ENCODE measurements at regions not wholly inside any gene's neighbourhood (a gene's known extent, or its start where the extent isn't known, plus 50 kb on each side); places are given as distances from the start of the nearest gene placed in this dataset.

GRCh38 chr9:95678759-95679158, 162.0 kb upstream of the PTCH1 start:
- TF ChIP-seq CTCF (IDR thresholded peaks at IDR 0.05; ENCODE audit: insufficient read depth, low read length): no peak
- TF ChIP-seq POLR2AphosphoS5 (IDR thresholded peaks at IDR 0.05; ENCODE audit: low read depth): no peak

Data from HL-60 (cell line).